Activated CD4-positive, alpha-beta T cell treated with anti-CD3 and anti-CD28 coated beads for 36 hours (primary cell): ENCODE measurements at regions not wholly inside any gene's neighbourhood (a gene's known extent, or its start where the extent isn't known, plus 50 kb on each side); places are given as distances from the start of the nearest gene placed in this dataset.

Source experiments
- ATAC-seq: fragments of 200-7000 bp; cut with Tn5 transposase; one replicate; pipeline ENCODE4 v1.10.0; 2021; ENCODE audit warnings: mild to moderate bottlenecking, moderate library complexity
- CTCF ChIA-PET: fragments of 350-600 bp; sonication (Branson Sonifier 250); formaldehyde crosslinking; loops from one replicate; lab custom pipeline; 2021; ENCODE audit warnings: antibody characterized with exemption; lab: Charles Lee
- POLR2A ChIA-PET: fragments of 350-600 bp; sonication (Branson Sonifier 250); formaldehyde crosslinking; loops from one replicate; lab custom pipeline; 2021; ENCODE audit warnings: antibody characterized with exemption, inconsistent platforms; lab: Charles Lee
- DNase-seq: peaks from one replicate; pipeline ENCODE4 v3.0.0-alpha.2; 2020
- H3K27ac Mint-ChIP-seq: one replicate; pipeline ENCODE4 v1.8.0; 2021; ENCODE audit warnings: mixed read lengths
- H3K27me3 Mint-ChIP-seq: one replicate; pipeline ENCODE4 v1.8.0; 2021; ENCODE audit warnings: mixed read lengths
- H3K36me3 Mint-ChIP-seq: one replicate; pipeline ENCODE4 v1.8.0; 2021; ENCODE audit warnings: low read depth, mixed read lengths
- H3K4me1 Mint-ChIP-seq: one replicate; pipeline ENCODE4 v1.8.0; 2021; ENCODE audit warnings: mixed read lengths
- H3K4me3 Mint-ChIP-seq: one replicate; pipeline ENCODE4 v1.8.0; 2021; ENCODE audit warnings: mild to moderate bottlenecking, moderate library complexity, mixed read lengths
- H3K9me3 Mint-ChIP-seq: one replicate; pipeline ENCODE4 v1.8.0; 2021; ENCODE audit warnings: low read depth, mixed read lengths
- intact Hi-C, 2 experiments: fragments of 100-400 bp; cut with DNase I in 1 of 2; cut with micrococcal nuclease in 1 of 2; formaldehyde crosslinking; loops; one replicate each; pipeline versions ENCODE4 v1.14.2 to v1.15.1; 2022 to 2024; cut with DNase I, micrococcal nuclease

- H3K27me3 Mint-ChIP-seq: no peaks in the 10 kb centered on the region
- no peak overlapping the region for H3K27ac Mint-ChIP-seq
- POLR2A ChIA-PET: no interaction called here
- ATAC-seq (no peak), DNase-seq (no peak)
- H3K36me3 Mint-ChIP-seq: no peaks in the 10 kb centered on the region
- intact Hi-C loops: no loop called here
- CTCF ChIA-PET: no interaction called here
- H3K9me3 Mint-ChIP-seq: peaks cover 5% of the 10 kb centered on the region
- no peaks in the 10 kb centered on the region for H3K4me1 Mint-ChIP-seq
- no peak overlapping the region for H3K4me3 Mint-ChIP-seq
These were observed 138.0 kb upstream of the BOD1L1 start for GRCh38 chr4:13765539-13765938.

GRCh38 chr4:13766761-13767540 is 139.4 kb upstream of the BOD1L1 start:
- H3K4me3 Mint-ChIP-seq: no peak overlapping the region
- ATAC-seq (no peak), DNase-seq (no peak)
- peaks cover 8% of the 10 kb centered on the region for H3K9me3 Mint-ChIP-seq
- intact Hi-C loops: no loop called here
- H3K27me3 Mint-ChIP-seq: no peaks in the 10 kb centered on the region
- H3K27ac Mint-ChIP-seq: no peak overlapping the region
- ChIA-PET POLR2A (no interaction called here), CTCF (no interaction called here)
- no peaks in the 10 kb centered on the region for H3K36me3 Mint-ChIP-seq
- H3K4me1 Mint-ChIP-seq: no peaks in the 10 kb centered on the region

GRCh38 chr4:13777341-13777740 is 149.8 kb upstream of the BOD1L1 start:
- Mint-ChIP-seq H3K9me3 (no peaks in the 10 kb centered on the region), H3K4me3 (no peak overlapping the region), H3K4me1 (no peaks in the 10 kb centered on the region), H3K36me3 (no peaks in the 10 kb centered on the region), H3K27ac (no peak overlapping the region), H3K27me3 (peaks cover 1% of the 10 kb centered on the region)
- DNase-seq (no peak), ATAC-seq (no peak)
- CTCF ChIA-PET: no interaction called here
- POLR2A ChIA-PET: no interaction called here
- intact Hi-C loops: no loop called here

GRCh38 chr4:13778367-13778766 is 150.8 kb upstream of the BOD1L1 start:
- POLR2A ChIA-PET: no interaction called here
- intact Hi-C loops: no loop called here
- H3K4me3 Mint-ChIP-seq: no peak overlapping the region
- CTCF ChIA-PET: no interaction called here
- H3K27ac Mint-ChIP-seq: no peak overlapping the region
- ATAC-seq (no peak), DNase-seq (no peak)
- H3K9me3 Mint-ChIP-seq: no peaks in the 10 kb centered on the region
- H3K4me1 Mint-ChIP-seq: no peaks in the 10 kb centered on the region
- H3K27me3 Mint-ChIP-seq: peaks cover 1% of the 10 kb centered on the region
- H3K36me3 Mint-ChIP-seq: no peaks in the 10 kb centered on the region

GRCh38 chr4:13782231-13782630 is 154.7 kb upstream of the BOD1L1 start:
- H3K4me3 Mint-ChIP-seq: no peak overlapping the region
- H3K9me3 Mint-ChIP-seq: no peaks in the 10 kb centered on the region
- H3K4me1 Mint-ChIP-seq: no peaks in the 10 kb centered on the region
- no peaks in the 10 kb centered on the region for H3K36me3 Mint-ChIP-seq
- DNase-seq (no peak), ATAC-seq (no peak)
- CTCF ChIA-PET: no interaction called here
- H3K27ac Mint-ChIP-seq: no peak overlapping the region
- no peaks in the 10 kb centered on the region for H3K27me3 Mint-ChIP-seq
- POLR2A ChIA-PET: no interaction called here
- intact Hi-C loops: no loop called here

GRCh38 chr4:13783800-13784411 is 156.4 kb upstream of the BOD1L1 start:
- no peaks in the 10 kb centered on the region for H3K9me3 Mint-ChIP-seq
- H3K27ac Mint-ChIP-seq: no peak overlapping the region
- ATAC-seq (no peak), DNase-seq (no peak)
- ChIA-PET CTCF (interaction anchor here (0.9 kb wide), 1 partner anchor 385 kb away, joined by 3 read pairs; no protein-coding TSS in a partner anchor), POLR2A (no interaction called here)
- no peaks in the 10 kb centered on the region for H3K36me3 Mint-ChIP-seq
- intact Hi-C loops: no loop called here
- H3K4me1 Mint-ChIP-seq: no peaks in the 10 kb centered on the region
- H3K27me3 Mint-ChIP-seq: no peaks in the 10 kb centered on the region
- H3K4me3 Mint-ChIP-seq: no peak overlapping the region

- intact Hi-C loops: no loop called here
- no peaks in the 10 kb centered on the region for H3K4me1 Mint-ChIP-seq
- H3K27ac Mint-ChIP-seq: no peak overlapping the region
- ChIA-PET POLR2A (no interaction called here), CTCF (no interaction called here)
- no peak for ATAC-seq
- DNase-seq: no peak
- no peaks in the 10 kb centered on the region for H3K36me3 Mint-ChIP-seq
- H3K27me3 Mint-ChIP-seq: peaks cover 3% of the 10 kb centered on the region
- no peak overlapping the region for H3K4me3 Mint-ChIP-seq
- H3K9me3 Mint-ChIP-seq: peaks cover 3% of the 10 kb centered on the region
These were observed 165.6 kb upstream of the BOD1L1 start for GRCh38 chr4:13793020-13793710.

- intact Hi-C loops: no loop called here
- Mint-ChIP-seq H3K4me1 (no peaks in the 10 kb centered on the region), H3K27me3 (peaks cover 3% of the 10 kb centered on the region), H3K9me3 (peaks cover 5% of the 10 kb centered on the region), H3K4me3 (no peak overlapping the region), H3K27ac (no peak overlapping the region), H3K36me3 (no peaks in the 10 kb centered on the region)
- ChIA-PET POLR2A (no interaction called here), CTCF (no interaction called here)
- DNase-seq (no peak), ATAC-seq (no peak)
These were observed 167.5 kb upstream of the BOD1L1 start for GRCh38 chr4:13794819-13795565.

- H3K36me3 Mint-ChIP-seq: no peaks in the 10 kb centered on the region
- peaks cover 3% of the 10 kb centered on the region for H3K27me3 Mint-ChIP-seq
- H3K9me3 Mint-ChIP-seq: peaks cover 5% of the 10 kb centered on the region
- intact Hi-C loops: no loop called here
- ChIA-PET CTCF (no interaction called here), POLR2A (no interaction called here)
- DNase-seq: no peak
- H3K4me1 Mint-ChIP-seq: no peaks in the 10 kb centered on the region
- no peak for ATAC-seq
- no peak overlapping the region for H3K27ac Mint-ChIP-seq
- no peak overlapping the region for H3K4me3 Mint-ChIP-seq
These were observed 169.5 kb upstream of the BOD1L1 start for GRCh38 chr4:13797061-13797460.

- H3K27me3 Mint-ChIP-seq: peaks cover 2% of the 10 kb centered on the region
- no peak overlapping the region for H3K27ac Mint-ChIP-seq
- H3K36me3 Mint-ChIP-seq: no peaks in the 10 kb centered on the region
- no peak for DNase-seq
- no peak overlapping the region for H3K4me3 Mint-ChIP-seq
- CTCF ChIA-PET: no interaction called here
- H3K9me3 Mint-ChIP-seq: peaks cover 1% of the 10 kb centered on the region
- no peak for ATAC-seq
- H3K4me1 Mint-ChIP-seq: no peaks in the 10 kb centered on the region
- POLR2A ChIA-PET: no interaction called here
- intact Hi-C loops: no loop called here
These were observed 187.7 kb upstream of the BOD1L1 start for GRCh38 chr4:13815231-13815630.

GRCh38 chr4:13816472-13816871 is 188.9 kb upstream of the BOD1L1 start:
- peaks cover 2% of the 10 kb centered on the region for H3K27me3 Mint-ChIP-seq
- H3K4me3 Mint-ChIP-seq: no peak overlapping the region
- no peaks in the 10 kb centered on the region for H3K36me3 Mint-ChIP-seq
- peaks cover 1% of the 10 kb centered on the region for H3K9me3 Mint-ChIP-seq
- intact Hi-C loops: no loop called here
- no peaks in the 10 kb centered on the region for H3K4me1 Mint-ChIP-seq
- ATAC-seq: no peak
- no peak overlapping the region for H3K27ac Mint-ChIP-seq
- DNase-seq: no peak
- ChIA-PET POLR2A (no interaction called here), CTCF (no interaction called here)
